ENCODE measurements at regions not wholly inside any gene's neighbourhood (a gene's known extent, or its start where the extent isn't known, plus 50 kb on each side); places are given as distances from the start of the nearest gene placed in this dataset.

- Histone ChIP-seq H3K23ac (ENCODE audit: low read length) (no peak overlapping the region), H2BK15ac (replicated peaks; ENCODE audit: low read depth) (no peak overlapping the region), H4K8ac (ENCODE audit: low read depth, low read length) (no peak overlapping the region), H4K5ac (ENCODE audit: low read length) (no peak overlapping the region), H3K56ac (ENCODE audit: low read length) (no peak overlapping the region), H3K79me2 (ENCODE audit: control insufficient read depth, insufficient read depth, low read length) (no peaks in the 10 kb centered on the region), H3K4me1 (ENCODE audit: control insufficient read depth, low read depth, low read length) (peaks cover 4% of the 10 kb centered on the region), H3K18ac (ENCODE audit: low read length) (no peak overlapping the region), H3K79me1 (ENCODE audit: low read length) (no peaks in the 10 kb centered on the region), H2AK5ac (ENCODE audit: low read length) (no peak overlapping the region), H3K27ac (ENCODE audit: low read depth, low read length) (no peak overlapping the region), H3K4me2 (ENCODE audit: low read length) (no peak overlapping the region), H3K27me3 (ENCODE audit: insufficient read depth, low read length, poor library complexity) (no peaks in the 10 kb centered on the region), H2BK120ac (ENCODE audit: low read depth, low read length) (no peak overlapping the region), H3K4ac (ENCODE audit: low read depth, low read length) (no peak overlapping the region), H3K36me3 (ENCODE audit: control insufficient read depth, insufficient read depth, low read length) (no peaks in the 10 kb centered on the region), H3K9ac (ENCODE audit: low read length) (no peak overlapping the region), H3K4me3 (ENCODE audit: low read length) (no peak overlapping the region), H2BK5ac (ENCODE audit: low read length) (no peak overlapping the region)
- WGBS (ENCODE audit: extremely low coverage, insufficient coverage, low lambda C conversion rate): no CpG with 5 or more reads among the region's 3 CpGs
- no peak for DNase-seq
Measured at GRCh38 chr3:72199530-72199929, 414.6 kb upstream of the PROK2 start.

GRCh38 chr3:72196377-72196929 is 411.5 kb upstream of the PROK2 start:
- H3K27me3 ChIP-seq (ENCODE audit: insufficient read depth, low read length, poor library complexity): no peaks in the 10 kb centered on the region
- no peak overlapping the region for H2AK5ac ChIP-seq (ENCODE audit: low read length)
- no peak overlapping the region for H3K9ac ChIP-seq (ENCODE audit: low read length)
- no peaks in the 10 kb centered on the region for H3K79me1 ChIP-seq (ENCODE audit: low read length)
- H3K4me1 ChIP-seq (ENCODE audit: control insufficient read depth, low read depth, low read length): peaks cover 3% of the 10 kb centered on the region
- no peak overlapping the region for H2BK15ac ChIP-seq (replicated peaks; ENCODE audit: low read depth)
- no peak overlapping the region for H4K8ac ChIP-seq (ENCODE audit: low read depth, low read length)
- no peak overlapping the region for H3K23ac ChIP-seq (ENCODE audit: low read length)
- no peak overlapping the region for H4K5ac ChIP-seq (ENCODE audit: low read length)
- H2BK5ac ChIP-seq (ENCODE audit: low read length): no peak overlapping the region
- H3K56ac ChIP-seq (ENCODE audit: low read length): no peak overlapping the region
- H3K27ac ChIP-seq (ENCODE audit: low read depth, low read length): no peak overlapping the region
- peak; percentile 42 for DNase-seq
- H3K18ac ChIP-seq (ENCODE audit: low read length): no peak overlapping the region
- H3K4me3 ChIP-seq (ENCODE audit: low read length): no peak overlapping the region
- H3K4ac ChIP-seq (ENCODE audit: low read depth, low read length): no peak overlapping the region
- H3K79me2 ChIP-seq (ENCODE audit: control insufficient read depth, insufficient read depth, low read length): no peaks in the 10 kb centered on the region
- H2BK120ac ChIP-seq (ENCODE audit: low read depth, low read length): no peak overlapping the region
- no CpG with 5 or more reads among the region's 6 CpGs for WGBS (ENCODE audit: extremely low coverage, insufficient coverage, low lambda C conversion rate)
- H3K4me2 ChIP-seq (ENCODE audit: low read length): no peak overlapping the region
- no peaks in the 10 kb centered on the region for H3K36me3 ChIP-seq (ENCODE audit: control insufficient read depth, insufficient read depth, low read length)

- Histone ChIP-seq H3K4me2 (ENCODE audit: low read length) (no peak overlapping the region), H3K4me3 (ENCODE audit: low read length) (no peak overlapping the region), H3K79me2 (ENCODE audit: control insufficient read depth, insufficient read depth, low read length) (no peaks in the 10 kb centered on the region), H3K4ac (ENCODE audit: low read depth, low read length) (no peak overlapping the region), H4K5ac (ENCODE audit: low read length) (no peak overlapping the region), H2AK5ac (ENCODE audit: low read length) (no peak overlapping the region), H4K8ac (ENCODE audit: low read depth, low read length) (no peak overlapping the region), H2BK120ac (ENCODE audit: low read depth, low read length) (no peak overlapping the region), H3K23ac (ENCODE audit: low read length) (no peak overlapping the region), H2BK15ac (replicated peaks; ENCODE audit: low read depth) (no peak overlapping the region), H2BK5ac (ENCODE audit: low read length) (no peak overlapping the region), H3K56ac (ENCODE audit: low read length) (no peak overlapping the region), H3K36me3 (ENCODE audit: control insufficient read depth, insufficient read depth, low read length) (no peaks in the 10 kb centered on the region), H3K27ac (ENCODE audit: low read depth, low read length) (no peak overlapping the region), H3K27me3 (ENCODE audit: insufficient read depth, low read length, poor library complexity) (no peaks in the 10 kb centered on the region), H3K79me1 (ENCODE audit: low read length) (no peaks in the 10 kb centered on the region), H3K18ac (ENCODE audit: low read length) (no peak overlapping the region), H3K9ac (ENCODE audit: low read length) (no peak overlapping the region), H3K4me1 (ENCODE audit: control insufficient read depth, low read depth, low read length) (peaks cover 3% of the 10 kb centered on the region)
- no peak for DNase-seq
- WGBS (ENCODE audit: extremely low coverage, insufficient coverage, low lambda C conversion rate): no CpG with 5 or more reads among the region's 3 CpGs
Measured at GRCh38 chr3:72195895-72196294, 410.9 kb upstream of the PROK2 start.

GRCh38 chr3:72194458-72194857 is 409.5 kb upstream of the PROK2 start:
- H3K4me3 ChIP-seq (ENCODE audit: low read length): no peak overlapping the region
- H3K56ac ChIP-seq (ENCODE audit: low read length): no peak overlapping the region
- H3K36me3 ChIP-seq (ENCODE audit: control insufficient read depth, insufficient read depth, low read length): no peaks in the 10 kb centered on the region
- no peak overlapping the region for H3K4ac ChIP-seq (ENCODE audit: low read depth, low read length)
- no peak overlapping the region for H2BK5ac ChIP-seq (ENCODE audit: low read length)
- H3K27me3 ChIP-seq (ENCODE audit: insufficient read depth, low read length, poor library complexity): no peaks in the 10 kb centered on the region
- no peak overlapping the region for H3K18ac ChIP-seq (ENCODE audit: low read length)
- H3K27ac ChIP-seq (ENCODE audit: low read depth, low read length): no peak overlapping the region
- no peak for DNase-seq
- H4K5ac ChIP-seq (ENCODE audit: low read length): no peak overlapping the region
- no peak overlapping the region for H2AK5ac ChIP-seq (ENCODE audit: low read length)
- H3K79me1 ChIP-seq (ENCODE audit: low read length): no peaks in the 10 kb centered on the region
- H2BK120ac ChIP-seq (ENCODE audit: low read depth, low read length): no peak overlapping the region
- no peak overlapping the region for H3K23ac ChIP-seq (ENCODE audit: low read length)
- H3K4me1 ChIP-seq (ENCODE audit: control insufficient read depth, low read depth, low read length): peaks cover 3% of the 10 kb centered on the region
- H3K9ac ChIP-seq (ENCODE audit: low read length): no peak overlapping the region
- H2BK15ac ChIP-seq (replicated peaks; ENCODE audit: low read depth): no peak overlapping the region
- no peak overlapping the region for H3K4me2 ChIP-seq (ENCODE audit: low read length)
- H4K8ac ChIP-seq (ENCODE audit: low read depth, low read length): no peak overlapping the region
- no peaks in the 10 kb centered on the region for H3K79me2 ChIP-seq (ENCODE audit: control insufficient read depth, insufficient read depth, low read length)
- no CpG with 5 or more reads among the region's 6 CpGs for WGBS (ENCODE audit: extremely low coverage, insufficient coverage, low lambda C conversion rate)

- Histone ChIP-seq H3K4me1 (ENCODE audit: control insufficient read depth, low read depth, low read length) (peaks cover 3% of the 10 kb centered on the region), H3K4me3 (ENCODE audit: low read length) (no peak overlapping the region)
- WGBS (ENCODE audit: extremely low coverage, insufficient coverage, low lambda C conversion rate): no CpG with 5 or more reads among the region's 11 CpGs
Measured at GRCh38 chr3:72193771-72194430, 409.0 kb upstream of the PROK2 start.

GRCh38 chr3:72192572-72192971 is 407.6 kb upstream of the PROK2 start:
- WGBS (ENCODE audit: extremely low coverage, insufficient coverage, low lambda C conversion rate): no CpG with 5 or more reads among the region's 3 CpGs
- Histone ChIP-seq H2AK5ac (ENCODE audit: low read length) (no peak overlapping the region), H2BK5ac (ENCODE audit: low read length) (no peak overlapping the region), H2BK15ac (replicated peaks; ENCODE audit: low read depth) (no peak overlapping the region), H3K36me3 (ENCODE audit: control insufficient read depth, insufficient read depth, low read length) (no peaks in the 10 kb centered on the region), H2BK120ac (ENCODE audit: low read depth, low read length) (no peak overlapping the region), H3K79me2 (ENCODE audit: control insufficient read depth, insufficient read depth, low read length) (no peaks in the 10 kb centered on the region), H3K56ac (ENCODE audit: low read length) (no peak overlapping the region), H3K23ac (ENCODE audit: low read length) (no peak overlapping the region), H3K18ac (ENCODE audit: low read length) (no peak overlapping the region), H3K4ac (ENCODE audit: low read depth, low read length) (no peak overlapping the region), H3K4me3 (ENCODE audit: low read length) (no peak overlapping the region), H4K5ac (ENCODE audit: low read length) (no peak overlapping the region), H3K9ac (ENCODE audit: low read length) (no peak overlapping the region), H3K27ac (ENCODE audit: low read depth, low read length) (no peak overlapping the region), H3K79me1 (ENCODE audit: low read length) (no peaks in the 10 kb centered on the region), H3K27me3 (ENCODE audit: insufficient read depth, low read length, poor library complexity) (no peaks in the 10 kb centered on the region), H4K8ac (ENCODE audit: low read depth, low read length) (no peak overlapping the region), H3K4me2 (ENCODE audit: low read length) (no peak overlapping the region), H3K4me1 (ENCODE audit: control insufficient read depth, low read depth, low read length) (peaks cover 3% of the 10 kb centered on the region)
- no peak for DNase-seq

More at GRCh38 chr3:72193771-72194430, 409.0 kb upstream of the PROK2 start:
- Histone ChIP-seq H3K79me2 (ENCODE audit: control insufficient read depth, insufficient read depth, low read length) (no peaks in the 10 kb centered on the region), H3K79me1 (ENCODE audit: low read length) (no peaks in the 10 kb centered on the region), H4K5ac (ENCODE audit: low read length) (no peak overlapping the region), H3K36me3 (ENCODE audit: control insufficient read depth, insufficient read depth, low read length) (no peaks in the 10 kb centered on the region), H2BK15ac (replicated peaks; ENCODE audit: low read depth) (no peak overlapping the region), H4K8ac (ENCODE audit: low read depth, low read length) (no peak overlapping the region), H2BK5ac (ENCODE audit: low read length) (no peak overlapping the region), H2BK120ac (ENCODE audit: low read depth, low read length) (no peak overlapping the region), H3K4ac (ENCODE audit: low read depth, low read length) (no peak overlapping the region), H3K27ac (ENCODE audit: low read depth, low read length) (no peak overlapping the region), H3K27me3 (ENCODE audit: insufficient read depth, low read length, poor library complexity) (no peaks in the 10 kb centered on the region), H3K23ac (ENCODE audit: low read length) (no peak overlapping the region), H3K4me2 (ENCODE audit: low read length) (no peak overlapping the region), H2AK5ac (ENCODE audit: low read length) (no peak overlapping the region), H3K56ac (ENCODE audit: low read length) (peak overlapping the region; percentile 17), H3K9ac (ENCODE audit: low read length) (no peak overlapping the region), H3K18ac (ENCODE audit: low read length) (no peak overlapping the region)
- DNase-seq: peak; percentile 76

Measured in mesendoderm (in vitro differentiated cells).